HG03025 (cell line): ENCODE measurements at regions not wholly inside any gene's neighbourhood (a gene's known extent, or its start where the extent isn't known, plus 50 kb on each side); places are given as distances from the start of the nearest gene placed in this dataset.

Source experiments
- ATAC-seq: cut with Tn5 transposase; IDR thresholded peaks from one replicate; pipeline ENCODE4 v1.9.1; 2021; ENCODE audit warnings: mild to moderate bottlenecking, moderate library complexity; ENCODE audit not compliant: unreplicated experiment, low FRiP score

DNA sequence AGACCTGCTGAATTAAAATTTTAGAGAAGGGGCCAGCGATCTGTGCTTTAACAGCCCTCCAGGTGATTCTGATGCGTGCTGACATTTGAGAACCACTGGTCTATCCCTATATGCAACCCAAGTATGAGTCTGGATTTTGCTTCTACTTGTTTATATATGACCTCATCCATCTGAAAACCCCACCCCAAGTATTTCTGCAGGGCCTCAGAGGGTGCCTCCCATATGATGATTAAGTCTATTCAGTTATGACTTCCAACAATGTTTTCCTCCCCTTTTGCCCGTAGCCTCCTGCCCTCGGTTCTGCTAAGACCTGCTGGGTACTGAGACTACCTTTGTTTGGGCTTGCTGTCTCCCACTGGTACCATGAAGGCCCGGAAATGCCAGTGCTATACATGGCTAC is 376.0 kb upstream of the SMARCA2 start:
- no peak for ATAC-seq

DNA sequence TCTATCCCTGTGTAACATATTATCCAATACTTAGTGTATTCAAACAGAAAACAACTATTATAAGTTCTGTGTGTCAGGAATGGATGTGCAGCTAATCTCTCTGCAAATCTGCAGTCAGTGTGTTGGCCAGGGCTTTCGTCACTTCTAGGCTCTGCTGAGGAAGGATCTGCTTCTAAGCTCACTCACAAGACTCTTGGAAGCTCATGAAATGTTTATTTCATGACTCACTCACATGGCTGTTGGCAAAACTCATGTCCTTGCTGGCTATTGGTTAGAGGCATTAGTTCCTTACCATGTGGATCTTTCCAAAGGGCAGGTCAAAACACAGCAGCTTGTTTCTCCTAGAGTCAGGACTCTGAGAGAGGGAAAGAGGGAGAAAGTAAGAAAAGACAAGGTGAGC is 367.4 kb upstream of the SMARCA2 start:
- no peak for ATAC-seq

DNA sequence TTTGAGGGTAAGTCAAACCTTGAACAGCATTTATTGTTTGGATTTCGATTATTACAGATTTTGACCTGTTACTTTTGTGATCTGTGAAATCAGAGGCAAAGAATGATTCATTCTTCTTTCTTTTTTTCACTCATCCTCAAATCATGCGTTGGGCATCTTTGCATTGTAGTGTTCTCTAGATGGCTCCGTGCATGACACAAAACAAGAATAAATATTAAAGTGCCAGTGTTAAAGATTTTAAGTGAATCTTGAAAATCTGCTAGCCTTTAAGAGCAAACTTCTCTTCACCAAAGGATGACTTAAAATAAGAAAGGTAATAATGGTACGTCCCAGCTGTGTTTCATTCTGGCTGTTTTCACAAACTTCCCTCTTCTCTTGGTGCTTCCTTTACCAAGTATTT is 361.9 kb upstream of the SMARCA2 start:
- no peak for ATAC-seq

DNA sequence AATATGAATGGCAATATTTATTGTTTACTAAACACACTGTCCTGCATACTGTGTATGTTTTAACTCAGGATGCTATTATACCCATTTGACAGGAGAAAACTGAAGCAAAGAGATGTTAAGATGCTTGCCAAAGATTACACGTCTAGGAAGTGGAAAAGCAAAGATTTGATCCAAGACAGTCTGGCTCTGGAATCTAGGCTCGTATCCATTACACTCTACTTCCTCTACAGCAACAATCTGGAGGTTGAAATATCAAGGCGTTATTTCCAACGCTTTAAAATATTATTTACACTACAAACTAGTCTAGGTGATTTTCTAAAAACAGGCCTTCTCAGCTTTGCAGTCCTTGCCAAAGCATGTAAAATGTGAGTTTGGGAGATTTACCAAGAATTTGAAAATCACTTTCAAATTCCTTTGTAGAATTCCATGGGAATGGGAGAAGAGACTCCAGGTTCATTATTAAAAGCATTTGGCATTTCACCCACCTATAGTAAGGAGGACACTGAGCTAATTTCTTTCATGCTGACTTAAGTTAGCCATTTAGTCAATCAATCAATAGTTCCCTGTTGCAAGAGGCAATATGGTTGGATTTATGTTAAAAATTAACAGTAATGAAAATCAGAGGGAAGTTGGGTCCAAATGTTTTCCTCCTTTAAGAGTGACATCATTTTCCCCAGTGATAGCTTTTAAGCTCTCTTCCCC is 356.3 kb upstream of the SMARCA2 start:
- ATAC-seq = no peak

DNA sequence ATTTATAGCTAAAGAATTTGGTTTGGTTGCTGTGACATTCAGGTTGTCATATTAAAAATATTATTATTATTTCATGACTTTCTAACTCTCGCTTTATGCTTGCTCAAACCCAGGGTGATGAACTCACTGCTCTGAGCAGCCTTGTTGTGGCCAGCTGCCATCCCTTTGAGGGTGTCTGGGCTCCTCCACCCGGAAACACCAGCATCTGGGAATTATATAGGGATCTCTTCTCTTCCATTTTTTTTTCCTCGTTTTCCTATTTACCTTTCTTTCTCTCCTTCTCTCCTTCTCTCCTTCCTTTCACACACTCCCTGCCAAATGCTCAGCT is 355.8 kb upstream of the SMARCA2 start:
- ATAC-seq = no peak

DNA sequence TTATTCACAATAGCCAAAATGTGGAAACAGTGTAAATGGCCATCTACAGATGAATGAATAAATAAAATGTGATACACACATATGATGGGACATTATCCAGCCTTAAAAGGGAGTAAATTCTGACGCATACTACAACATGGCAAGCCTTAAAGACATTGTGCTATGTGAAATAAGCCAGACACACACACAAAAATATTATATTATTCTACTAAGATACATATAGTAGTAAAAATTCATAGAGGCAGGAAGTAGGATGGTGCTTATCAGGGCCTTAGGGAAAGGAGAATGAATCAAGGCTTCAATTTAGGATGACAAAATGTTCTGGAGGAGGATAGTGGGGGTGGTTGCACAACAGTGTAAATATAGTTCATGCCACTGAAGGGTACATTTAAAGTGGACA is 346.7 kb upstream of the SMARCA2 start:
- ATAC-seq = no peak

DNA sequence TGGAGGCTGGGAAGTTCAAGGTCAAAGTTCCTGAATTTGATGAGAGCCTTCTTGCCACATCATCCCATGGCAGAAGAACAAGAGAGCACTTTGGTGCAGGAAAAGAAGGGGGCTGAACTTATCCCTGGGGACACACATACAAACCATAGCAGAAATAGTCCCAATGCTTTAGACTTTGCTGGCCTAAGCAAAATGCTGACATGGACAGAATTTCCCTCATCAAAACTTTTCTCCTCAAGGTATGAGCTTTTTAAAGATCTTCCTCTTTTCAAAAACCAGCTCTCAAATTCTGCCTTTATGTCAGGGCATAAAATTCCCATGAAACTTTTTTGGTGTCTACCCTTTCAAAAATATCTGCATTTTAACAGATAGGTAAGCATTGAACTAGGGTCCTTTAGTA is 341.8 kb upstream of the SMARCA2 start:
- ATAC-seq = no peak

DNA sequence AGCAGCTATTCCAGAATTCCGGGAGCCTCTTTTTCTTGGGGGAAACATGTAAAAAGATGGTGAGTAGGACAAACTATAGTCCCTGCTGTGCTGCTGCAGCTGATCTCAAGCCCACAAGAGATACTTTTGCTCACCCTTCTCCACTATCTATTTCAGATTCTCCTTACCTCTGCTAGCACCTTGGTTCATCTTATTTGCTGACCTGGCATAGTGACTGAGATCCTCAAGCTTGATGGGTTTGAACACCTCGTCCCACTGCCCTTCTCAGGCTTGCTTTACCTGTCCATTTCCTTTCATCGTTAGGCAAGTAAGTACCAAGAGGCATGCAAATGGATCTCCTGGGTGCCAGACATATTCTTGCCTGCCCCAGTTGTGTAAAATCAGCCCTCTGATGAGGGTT is 338.4 kb upstream of the SMARCA2 start:
- ATAC-seq = no peak

DNA sequence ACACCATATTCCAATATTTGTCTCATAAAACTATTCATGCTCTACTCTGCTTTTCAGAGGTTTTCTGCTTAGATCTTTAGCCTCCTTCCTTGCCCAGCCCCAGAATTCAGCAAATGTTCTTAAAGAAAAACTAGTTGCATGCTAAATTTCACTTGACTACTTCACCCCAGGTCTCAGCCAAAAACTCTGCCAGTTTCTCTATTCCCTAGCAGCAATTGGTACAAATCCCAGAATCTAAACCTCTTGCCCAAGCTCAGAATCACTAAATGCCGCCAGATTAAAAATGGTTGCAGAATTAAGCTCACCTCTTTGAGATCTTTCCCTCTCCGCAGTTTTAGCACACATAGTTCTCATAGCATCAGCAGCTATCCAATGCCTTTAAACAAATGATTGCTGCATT is 331.2 kb upstream of the SMARCA2 start:
- ATAC-seq = no peak

DNA sequence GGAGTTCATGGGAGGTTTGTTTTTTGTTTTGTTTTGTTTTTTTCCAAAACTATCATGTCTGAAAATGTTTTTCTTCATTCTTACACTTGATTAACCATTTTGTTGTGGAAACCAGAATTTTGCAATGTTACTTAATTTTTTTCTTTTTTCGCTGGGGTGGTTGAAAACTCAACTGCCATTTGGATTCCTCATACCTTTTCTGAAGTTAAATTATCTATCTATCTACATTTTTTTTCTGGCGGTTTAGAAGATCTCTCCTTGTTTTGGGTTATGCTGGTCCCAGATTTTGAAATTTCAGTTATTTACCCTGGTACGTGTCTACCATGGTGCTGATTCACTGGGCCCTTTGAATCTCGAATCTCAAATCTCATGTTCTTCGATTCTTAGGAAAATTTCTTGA is 316.2 kb upstream of the SMARCA2 start:
- ATAC-seq = no peak

DNA sequence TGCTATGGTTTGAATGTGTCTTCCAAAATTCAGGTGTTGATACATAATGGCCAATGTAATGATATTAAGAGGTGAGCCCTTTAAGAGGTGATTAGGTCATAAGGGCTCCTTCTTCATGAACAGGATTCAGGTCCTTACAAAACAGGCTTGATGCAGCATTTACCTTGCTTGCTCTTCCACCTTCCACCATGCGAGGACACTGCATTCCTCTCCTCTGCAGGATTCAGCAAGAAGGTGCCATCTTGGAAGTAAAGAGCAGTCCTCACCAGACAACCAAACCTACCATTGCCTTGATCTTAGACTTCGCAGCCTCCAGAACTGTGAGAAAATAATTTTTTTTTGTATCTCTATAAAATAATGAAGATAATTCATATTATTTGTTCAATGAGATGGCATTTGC is 314.0 kb upstream of the SMARCA2 start:
- no peak for ATAC-seq

DNA sequence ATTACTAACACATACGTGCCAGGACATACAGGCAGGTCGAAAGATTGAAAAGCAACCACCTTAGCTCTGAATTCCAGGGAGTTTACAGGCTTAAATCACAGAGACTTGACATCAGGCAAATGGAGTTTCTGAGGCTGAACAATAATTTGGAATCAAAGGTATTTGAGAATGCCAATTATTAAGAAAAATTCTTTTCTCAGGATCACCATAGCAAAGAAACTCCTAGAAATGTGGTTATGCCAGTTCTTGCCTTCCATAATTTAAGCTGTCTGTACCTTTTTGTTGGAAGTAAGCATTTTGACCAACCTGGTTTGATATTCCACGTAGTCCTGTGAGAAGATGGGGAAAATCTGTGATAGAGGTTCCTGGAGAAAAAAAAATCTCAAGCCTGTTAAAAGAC is 312.4 kb upstream of the SMARCA2 start:
- no peak for ATAC-seq

DNA sequence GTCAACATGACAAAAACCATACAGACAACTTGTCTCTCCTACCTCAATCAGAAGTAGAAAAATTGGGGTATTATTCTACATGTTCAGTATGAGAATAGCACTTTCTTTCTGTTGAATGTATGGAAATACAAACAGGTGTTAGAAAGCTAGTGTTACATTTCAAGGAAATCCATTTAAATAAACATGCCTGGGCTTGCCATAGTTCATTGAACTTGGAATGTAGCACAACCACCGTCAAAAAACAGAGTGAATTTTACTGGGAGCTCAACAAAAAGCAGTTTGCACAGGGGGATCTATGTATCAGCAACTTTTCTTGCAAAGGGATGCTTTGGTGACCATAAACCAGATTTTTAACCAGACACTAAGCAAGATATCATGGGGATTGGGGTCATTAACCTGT is 307.9 kb upstream of the SMARCA2 start:
- no peak for ATAC-seq

DNA sequence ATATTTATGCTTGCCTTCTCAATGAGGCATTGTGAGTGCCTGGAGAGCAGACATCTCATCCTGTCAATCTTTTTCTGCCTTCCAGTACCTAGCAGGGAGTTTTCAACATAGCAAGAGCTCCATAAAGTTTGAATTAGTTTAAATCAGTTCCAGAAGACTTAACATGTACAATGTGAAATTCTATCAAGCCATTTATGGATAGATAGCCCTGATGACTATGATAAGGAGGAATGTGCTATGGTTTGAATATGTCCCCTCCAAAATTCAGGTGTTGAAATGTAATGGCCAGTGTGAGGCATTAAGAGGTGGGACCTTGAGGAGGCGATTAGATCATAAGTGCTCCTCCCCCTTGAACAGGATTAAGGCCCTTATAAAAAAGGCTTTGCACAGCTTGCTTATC is 306.9 kb upstream of the SMARCA2 start:
- ATAC-seq = no peak

DNA sequence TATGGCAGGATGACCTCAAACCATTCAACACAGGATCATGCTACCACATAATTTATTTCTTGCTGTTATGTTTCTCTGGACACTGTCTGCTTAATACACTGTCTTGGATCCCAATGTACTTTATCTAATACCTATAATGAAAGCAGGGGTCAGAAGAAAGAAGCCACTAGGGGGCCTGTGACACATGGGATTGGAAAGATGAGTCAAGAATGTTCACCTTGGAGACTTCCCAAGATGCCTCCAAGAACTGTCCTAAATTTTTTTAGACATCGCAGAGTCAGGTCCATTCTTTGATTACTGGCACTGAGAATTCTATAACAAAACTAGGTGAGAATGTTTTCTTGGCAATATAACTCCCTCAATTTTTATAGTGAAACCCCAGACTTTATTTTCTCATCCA is 305.8 kb upstream of the SMARCA2 start:
- no peak for ATAC-seq

DNA sequence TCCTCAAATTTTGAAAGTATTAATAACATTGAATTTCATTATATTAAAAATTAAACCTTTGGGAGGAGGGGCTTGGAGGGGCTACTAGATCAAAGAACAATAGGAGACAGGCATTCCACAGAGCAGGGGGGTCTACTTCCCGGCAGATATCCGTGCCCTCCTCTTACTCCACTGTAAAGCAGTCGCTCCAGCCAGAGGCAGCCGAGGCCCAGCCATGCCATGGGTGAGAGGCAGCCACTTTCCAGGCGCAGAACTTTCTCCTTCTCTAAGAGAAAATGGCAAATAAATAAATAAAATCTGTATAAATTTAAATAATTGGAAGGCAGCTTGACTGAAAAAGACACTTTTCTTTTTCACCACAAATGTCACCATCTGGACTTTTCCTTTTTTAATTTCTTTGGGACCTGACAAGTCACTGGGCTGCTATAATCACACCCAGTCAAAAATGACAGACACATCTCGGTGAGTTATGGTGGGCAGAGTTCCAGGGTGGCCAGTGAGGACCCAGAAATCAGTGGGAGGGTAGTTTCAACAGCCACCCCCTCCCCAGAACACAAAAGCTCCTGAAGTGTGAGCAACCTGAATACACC is 302.2 kb upstream of the SMARCA2 start:
- no peak for ATAC-seq

DNA sequence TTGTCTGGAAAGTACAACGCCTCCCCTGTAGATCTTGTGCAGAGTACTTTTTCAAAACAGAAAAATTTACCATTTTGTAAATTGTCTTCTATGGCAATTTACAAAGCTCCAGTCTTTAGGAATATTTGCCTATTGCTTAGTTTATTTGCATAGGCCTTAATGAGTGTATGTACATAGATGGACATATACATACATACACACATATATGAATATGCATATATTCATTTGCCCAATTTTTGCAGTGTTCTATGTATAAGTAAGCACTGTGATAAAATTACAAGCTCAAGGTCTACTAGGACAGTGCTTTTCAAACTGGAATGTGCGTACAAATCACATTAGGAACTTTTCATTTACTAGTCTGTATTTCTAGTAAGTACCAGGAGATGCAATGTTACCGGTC is 301.3 kb upstream of the SMARCA2 start:
- ATAC-seq = no peak

DNA sequence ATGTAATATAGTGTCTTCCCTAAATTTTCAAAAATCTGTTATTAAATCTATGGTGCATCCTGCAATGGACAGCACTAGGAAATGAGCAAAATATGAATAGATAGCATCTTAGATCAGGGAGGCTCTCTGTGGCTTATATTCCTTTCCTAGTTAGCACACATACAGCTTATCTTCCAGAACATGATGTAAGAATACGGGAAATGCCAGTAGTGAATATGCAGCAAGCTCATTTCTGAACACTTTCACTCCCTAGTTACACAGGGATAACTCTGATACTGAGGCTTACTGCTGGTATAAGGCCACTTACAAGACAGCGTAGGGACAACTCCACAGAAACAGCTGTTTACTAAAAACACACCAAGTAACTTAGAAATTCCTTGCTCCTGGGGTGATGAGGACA is 297.3 kb upstream of the SMARCA2 start:
- ATAC-seq = no peak

DNA sequence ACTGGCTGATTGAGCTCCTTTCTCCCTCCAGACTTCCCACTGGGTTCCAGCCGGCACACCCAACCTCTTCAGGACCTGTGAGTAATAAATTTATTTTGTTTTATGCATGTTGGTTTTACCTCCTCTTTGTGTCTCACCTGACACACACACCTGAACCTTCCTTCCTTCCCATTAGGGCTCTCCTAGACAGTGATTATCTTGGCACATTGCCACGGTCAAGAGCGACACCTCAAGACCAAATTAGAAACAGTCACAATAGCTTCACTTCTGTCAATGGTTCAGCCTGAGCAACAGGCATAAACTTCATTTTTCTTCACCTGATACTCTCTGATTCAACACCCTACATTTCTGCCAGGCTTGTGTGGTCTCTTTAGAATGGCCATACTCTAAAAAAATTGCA is 296.3 kb upstream of the SMARCA2 start:
- no peak for ATAC-seq

DNA sequence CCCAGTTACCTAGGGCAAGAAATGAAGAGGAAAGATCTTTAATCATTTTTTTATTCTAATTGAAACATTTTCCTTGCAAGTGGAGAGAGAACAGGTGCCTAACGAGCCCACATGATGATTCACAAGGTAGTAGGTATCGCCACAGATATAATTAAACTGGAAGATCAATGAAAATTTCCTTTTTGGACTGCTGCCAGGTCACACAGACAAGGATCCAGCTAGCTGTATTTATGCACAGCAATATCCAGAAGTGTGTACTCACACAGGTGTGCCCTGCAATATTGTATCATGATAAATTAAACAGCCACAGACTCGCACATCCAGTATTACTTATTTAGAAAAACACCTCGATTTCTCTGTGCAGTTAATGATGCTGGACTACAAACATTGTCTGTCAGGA is 294.0 kb upstream of the SMARCA2 start:
- no peak for ATAC-seq

DNA sequence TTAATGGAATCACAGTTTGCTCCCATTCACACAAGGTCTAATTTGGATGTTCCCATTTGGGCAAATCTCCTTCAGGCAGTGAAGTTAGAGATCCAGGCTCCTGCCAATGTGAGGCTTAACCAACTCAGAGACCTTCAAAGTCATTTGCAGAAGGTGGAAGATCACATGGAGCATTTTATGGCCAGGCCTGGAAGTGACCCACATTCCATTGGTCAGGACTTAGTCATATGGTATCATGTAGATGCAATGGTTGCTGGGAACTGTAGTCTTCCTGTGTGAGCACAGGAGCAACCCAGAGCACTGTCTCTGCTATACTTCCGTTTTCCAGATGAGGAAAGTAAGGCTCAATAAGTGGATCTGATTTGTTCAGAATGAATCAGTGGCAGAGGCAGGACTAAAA is 292.7 kb upstream of the SMARCA2 start:
- no peak for ATAC-seq

DNA sequence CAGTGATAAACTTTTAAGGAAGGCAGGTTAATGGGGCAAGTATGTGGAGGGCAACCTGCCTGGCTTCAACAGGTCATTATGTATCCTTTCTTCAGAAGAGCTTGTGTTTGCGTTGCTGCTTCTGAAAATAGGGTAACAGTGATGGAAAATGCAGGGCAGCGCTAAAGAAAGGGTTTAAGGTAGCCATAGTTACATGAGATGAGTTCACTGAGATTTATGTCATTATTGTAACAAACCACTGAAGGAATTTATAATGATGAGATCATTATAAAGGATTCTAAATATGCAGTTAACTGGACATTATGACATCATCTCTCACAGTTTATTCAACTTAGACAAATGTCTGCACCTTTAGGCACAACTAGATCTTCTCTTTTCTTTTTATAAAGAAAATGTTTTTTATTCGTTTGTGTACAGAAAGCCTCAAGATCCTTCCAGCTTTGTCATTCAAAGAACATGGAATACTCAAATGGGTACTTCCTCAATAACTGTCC is 291.6 kb upstream of the SMARCA2 start:
- no peak for ATAC-seq
